Colonic mucosa (tissue), 4 donors: ENCODE measurements at regions not wholly inside any gene's neighbourhood (a gene's known extent, or its start where the extent isn't known, plus 50 kb on each side); places are given as distances from the start of the nearest gene placed in this dataset.
"Not testable (repeated sequence)": the region's sequence is repeated elsewhere in the genome, so short reads cannot be mapped to it uniquely, and the experiment has no call there.

Experiments
- DNase-seq: peaks from one replicate; pipeline ENCODE4 v3.0.0-alpha.2; 2020
- H3K27ac ChIP-seq: fragments of 200-600 bp; one replicate; pipeline ENCODE4 v1.8.0; 2021
- H3K27me3 ChIP-seq: fragments of 200-600 bp; one replicate; pipeline ENCODE4 v1.8.0; 2021
- H3K36me3 ChIP-seq: fragments of 200-600 bp; one replicate; pipeline ENCODE4 v1.8.0; 2021
- H3K4me1 ChIP-seq: fragments of 200-600 bp; one replicate; pipeline ENCODE4 v1.8.0; 2021; ENCODE audit warnings: mild to moderate bottlenecking
- H3K4me3 ChIP-seq: fragments of 200-600 bp; one replicate; pipeline ENCODE4 v1.8.0; 2021
- H3K9ac ChIP-seq, 2 donors: one replicate each; pipeline ENCODE4 v1.7.0; 2013; ENCODE audit warnings: control low read depth in 2 of 2, low read depth in 2 of 2, low read length in 2 of 2
- H3K9me3 ChIP-seq: fragments of 200-600 bp; one replicate; pipeline ENCODE4 v1.8.0; 2021
- CTCF ChIP-seq: fragments of 200-600 bp; IDR thresholded peaks from one replicate; pipeline ENCODE4 v1.8.0; 2022; ENCODE audit warnings: antibody characterized with exemption, mild to moderate bottlenecking
- intact Hi-C: fragments of 100-400 bp; cut with DNase I; formaldehyde crosslinking; loops from one replicate; pipeline ENCODE4 v1.14.1; 2022
- donor health status: healthy.
- donor health status: DM: no; HTN: no; CAD: no.
- donor health status: DM: no; HTN: no; CAD: no.

GRCh38 chr16:66245868-66246267, 120.6 kb upstream of the CDH5 start:
- Histone ChIP-seq H3K9ac (no peak overlapping the region), H3K36me3 (no peaks in the 10 kb centered on the region), H3K4me1 (no peaks in the 10 kb centered on the region), H3K4me3 (no peak overlapping the region), H3K9me3 (no peaks in the 10 kb centered on the region), H3K27ac (no peak overlapping the region), H3K27me3 (no peaks in the 10 kb centered on the region)
- no peak for TF ChIP-seq CTCF
- intact Hi-C loops = no loop called here
- no peak for DNase-seq

DNA sequence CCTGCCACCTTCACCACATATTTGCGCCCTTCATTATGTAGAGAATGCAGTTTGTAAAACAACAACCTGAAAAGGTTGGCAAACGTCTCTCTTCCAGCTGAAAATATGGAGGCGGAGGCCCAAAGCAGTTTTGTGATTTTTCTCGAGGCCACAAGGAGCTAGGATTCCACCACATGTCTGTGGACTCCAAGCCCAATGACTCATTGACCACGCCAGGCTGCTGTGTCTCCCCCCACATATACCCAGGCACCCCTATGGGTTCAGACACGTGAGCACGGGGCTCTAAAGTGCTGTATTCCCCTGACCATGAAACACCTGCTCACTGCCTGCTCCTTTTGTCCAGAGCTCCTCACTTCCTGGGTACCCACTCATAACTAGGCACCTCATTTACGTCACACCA, 121.4 kb upstream of the CDH5 start:
- H3K36me3 ChIP-seq = no peaks in the 10 kb centered on the region
- H3K9ac ChIP-seq = no peak overlapping the region
- H3K4me3 ChIP-seq = no peak overlapping the region
- no peaks in the 10 kb centered on the region for H3K9me3 ChIP-seq
- intact Hi-C loops = no loop called here
- no peak overlapping the region for H3K27ac ChIP-seq
- H3K4me1 ChIP-seq = no peaks in the 10 kb centered on the region
- no peak for TF ChIP-seq CTCF
- no peaks in the 10 kb centered on the region for H3K27me3 ChIP-seq
- DNase-seq = no peak

DNA sequence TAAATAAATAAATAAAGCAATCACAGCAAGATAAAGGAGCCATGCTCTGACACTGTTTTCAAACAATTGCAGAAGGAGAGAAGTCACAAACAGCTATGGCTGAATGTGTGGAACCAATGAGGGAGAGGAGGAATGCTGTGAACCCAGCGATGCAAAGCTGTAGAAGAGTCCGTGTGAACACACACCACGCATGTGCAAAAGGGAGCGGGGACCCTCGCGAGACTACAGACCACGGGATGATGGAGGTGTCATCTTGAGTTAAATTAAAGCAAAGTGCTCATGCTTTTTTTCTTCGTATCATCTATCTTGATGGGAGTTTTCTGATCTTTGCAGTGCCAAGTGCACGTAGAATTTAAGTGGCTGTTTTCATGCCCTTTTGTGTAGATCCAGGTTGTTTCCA, 123.8 kb upstream of the CDH5 start:
- Histone ChIP-seq H3K36me3 (no peaks in the 10 kb centered on the region), H3K27me3 (no peaks in the 10 kb centered on the region), H3K27ac (no peak overlapping the region), H3K4me1 (no peaks in the 10 kb centered on the region), H3K4me3 (no peak overlapping the region), H3K9me3 (no peaks in the 10 kb centered on the region), H3K9ac (no peak overlapping the region)
- no peak for DNase-seq
- intact Hi-C loops = no loop called here
- no peak for TF ChIP-seq CTCF

GRCh38 chr16:66242206-66242605, 124.3 kb upstream of the CDH5 start:
- intact Hi-C loops, H3K36me3 ChIP-seq, H3K9ac ChIP-seq: not testable (repeated sequence)

DNA sequence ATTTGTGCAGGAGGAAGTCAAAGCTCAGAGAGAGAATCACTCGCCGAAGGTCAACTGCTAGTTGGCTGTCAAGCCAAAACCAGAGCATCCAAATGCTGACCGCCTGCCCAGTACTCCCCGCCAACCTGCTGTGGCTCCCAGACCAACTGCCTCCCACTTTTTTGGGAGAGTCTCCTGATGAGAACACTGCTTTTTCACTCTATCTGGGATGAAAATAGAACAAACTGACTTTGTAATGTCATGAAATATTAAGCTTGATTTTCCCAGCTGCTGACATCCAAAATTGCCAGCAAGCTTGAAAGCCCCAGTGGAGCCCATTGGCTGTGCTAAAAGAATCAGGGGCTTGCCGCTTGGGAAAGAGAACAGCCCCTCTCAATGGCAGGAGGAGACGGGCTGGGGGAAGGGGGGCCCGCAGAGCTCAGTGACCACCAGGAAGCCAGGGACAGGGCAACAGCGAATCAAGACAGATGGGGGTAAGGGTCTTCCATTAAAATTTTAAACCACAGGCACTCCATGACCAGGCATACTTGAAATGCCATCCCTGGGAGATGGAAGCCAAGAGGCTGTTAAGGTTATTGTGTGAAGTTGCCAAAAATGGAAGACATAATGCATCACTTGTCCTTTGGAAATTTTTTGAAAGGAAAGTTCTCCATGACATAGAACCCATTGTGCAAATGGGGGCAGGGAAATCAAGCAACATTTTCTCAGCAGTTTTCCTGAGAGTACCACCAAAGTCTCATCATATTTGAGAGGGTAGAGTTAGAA, 125.7 kb upstream of the CDH5 start:
- no peak for TF ChIP-seq CTCF
- Histone ChIP-seq H3K4me3 (no peak overlapping the region), H3K9ac (no peak overlapping the region), H3K9me3 (no peaks in the 10 kb centered on the region), H3K27ac (no peak overlapping the region), H3K27me3 (no peaks in the 10 kb centered on the region), H3K36me3 (no peaks in the 10 kb centered on the region), H3K4me1 (no peaks in the 10 kb centered on the region)
- no peak for DNase-seq
- intact Hi-C loops = no loop called here

More at GRCh38 chr16:66242206-66242605, 124.3 kb upstream of the CDH5 start:
- not testable (repeated sequence) for H3K4me1 ChIP-seq, H3K27me3 ChIP-seq, DNase-seq, H3K27ac ChIP-seq, H3K9me3 ChIP-seq, H3K4me3 ChIP-seq

DNA sequence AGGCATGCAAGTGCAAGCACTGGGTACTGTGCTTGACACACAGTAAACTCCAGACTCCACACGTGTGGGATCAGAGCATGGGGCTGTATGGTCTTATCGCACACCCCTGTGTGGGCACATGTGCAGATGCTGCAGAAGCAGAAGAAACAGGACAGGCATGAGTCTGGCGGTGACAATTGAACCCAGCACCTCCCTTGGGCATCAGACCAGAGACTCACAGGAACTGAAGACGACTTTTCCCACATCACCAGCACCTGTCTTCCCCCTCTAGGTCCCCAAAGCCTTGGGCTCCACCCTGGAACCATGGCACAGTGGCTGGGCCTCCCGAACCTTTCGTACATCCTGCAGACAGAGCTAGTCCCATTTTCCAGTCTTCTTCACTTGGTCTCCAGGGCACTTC, 126.4 kb upstream of the CDH5 start:
- DNase-seq = no peak
- H3K9me3 ChIP-seq = no peaks in the 10 kb centered on the region
- H3K4me1 ChIP-seq = no peaks in the 10 kb centered on the region
- no peak overlapping the region for H3K4me3 ChIP-seq
- no peaks in the 10 kb centered on the region for H3K27me3 ChIP-seq
- H3K27ac ChIP-seq = no peak overlapping the region
- H3K9ac ChIP-seq = no peak overlapping the region
- intact Hi-C loops = no loop called here
- H3K36me3 ChIP-seq = no peaks in the 10 kb centered on the region
- no peak for TF ChIP-seq CTCF
